NCI-H345 (cell line): ENCODE measurements at regions not wholly inside any gene's neighbourhood (a gene's known extent, or its start where the extent isn't known, plus 50 kb on each side); places are given as distances from the start of the nearest gene placed in this dataset.

ENCODE experiments used
- DNase-seq: peaks from one replicate; lab custom pipeline; 2025; lab: John Stamatoyannopoulos, UW

DNA sequence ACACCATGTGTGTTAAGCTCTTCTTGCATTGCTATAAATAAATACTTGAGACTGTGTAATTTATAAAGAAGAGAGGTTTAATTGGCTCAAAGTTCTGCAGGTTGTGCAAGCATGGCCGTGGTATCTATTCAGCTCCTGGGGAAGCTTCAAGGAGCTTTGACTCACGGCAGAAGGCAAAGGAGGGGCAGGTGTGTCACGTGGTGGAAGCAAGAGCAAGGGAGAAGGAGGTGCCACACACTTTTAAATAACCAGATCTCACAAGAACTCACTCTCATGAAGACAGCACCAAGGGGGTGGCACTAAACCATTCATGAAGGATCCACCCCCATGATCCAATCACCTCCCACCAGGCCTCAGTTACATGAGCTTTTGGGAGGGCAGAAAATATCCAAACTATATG is 193.7 kb downstream of the ERMARD start:
- no peak for DNase-seq

GRCh38 chr6:169944415-169944814 is 193.0 kb downstream of the ERMARD start:
- no peak for DNase-seq

DNA sequence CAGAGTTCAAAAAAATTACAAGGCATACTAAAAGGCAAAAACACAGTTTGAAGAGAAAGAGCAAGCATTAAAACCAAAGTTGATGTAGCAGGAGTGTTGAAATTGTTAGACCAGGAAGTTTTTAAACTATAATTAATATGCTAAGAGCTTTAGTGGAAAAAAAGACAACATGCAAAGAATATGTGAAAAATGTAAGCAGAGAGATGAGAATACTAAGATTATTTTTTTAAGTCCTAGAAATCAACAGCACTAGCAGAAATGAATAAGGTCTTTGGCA is 192.6 kb downstream of the ERMARD start:
- no peak for DNase-seq

GRCh38 chr6:169943241-169944060 is 192.0 kb downstream of the ERMARD start:
- DNase-seq, result no peak

GRCh38 chr6:169942173-169942572 is 190.8 kb downstream of the ERMARD start:
- DNase-seq, result no peak

GRCh38 chr6:169940481-169941271 is 189.3 kb downstream of the ERMARD start:
- DNase-seq, result no peak

DNA sequence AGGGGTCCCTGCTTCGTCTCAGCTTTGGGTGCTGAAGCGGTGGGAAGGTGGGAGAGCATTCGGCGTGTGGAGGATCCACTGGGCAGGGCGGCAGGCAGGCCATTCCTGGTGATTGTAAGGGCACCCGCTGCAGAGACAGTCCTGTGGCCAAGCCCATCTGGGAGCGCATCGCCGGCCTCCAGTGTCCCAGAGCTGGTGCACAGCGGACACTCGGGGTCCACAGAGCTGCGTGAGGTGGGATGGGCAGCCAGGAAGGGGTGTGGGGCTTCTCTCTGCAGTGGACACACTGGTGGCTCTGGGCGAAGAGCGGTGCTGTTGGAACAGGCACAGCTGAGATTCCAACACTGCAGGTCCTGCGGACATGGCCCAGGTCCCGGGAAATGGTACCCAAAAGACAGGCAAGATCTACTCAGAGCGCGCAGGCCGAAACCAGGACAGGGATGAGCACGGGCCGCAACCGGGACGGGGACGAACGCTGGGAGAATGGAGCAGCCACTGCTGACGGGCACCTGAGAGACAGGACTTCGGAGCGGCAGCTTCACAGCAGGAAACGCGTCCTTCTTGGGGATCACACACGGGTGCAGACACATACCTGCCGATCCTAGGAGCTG is 188.2 kb downstream of the ERMARD start:
- DNase-seq, result no peak

DNA sequence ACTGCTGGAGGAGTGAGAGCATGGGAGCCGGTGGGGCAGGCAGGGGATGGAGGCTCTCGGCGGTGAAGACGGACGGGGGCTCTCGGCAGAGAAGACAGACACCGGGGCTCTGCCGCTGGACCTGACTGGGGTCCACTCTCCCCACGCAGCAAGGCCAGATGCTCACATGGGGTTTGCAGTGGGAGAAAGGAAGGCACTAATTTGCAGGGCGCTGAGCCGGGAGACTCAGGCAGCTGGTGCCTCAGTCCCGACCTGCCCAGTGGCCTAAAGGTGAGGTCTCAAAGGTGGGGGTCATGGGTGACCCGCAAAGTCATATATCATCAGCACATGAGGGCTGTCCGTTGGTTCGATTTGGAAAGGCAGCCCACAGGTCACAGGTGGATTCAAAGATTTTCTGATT is 187.3 kb downstream of the ERMARD start:
- no peak for DNase-seq

DNA sequence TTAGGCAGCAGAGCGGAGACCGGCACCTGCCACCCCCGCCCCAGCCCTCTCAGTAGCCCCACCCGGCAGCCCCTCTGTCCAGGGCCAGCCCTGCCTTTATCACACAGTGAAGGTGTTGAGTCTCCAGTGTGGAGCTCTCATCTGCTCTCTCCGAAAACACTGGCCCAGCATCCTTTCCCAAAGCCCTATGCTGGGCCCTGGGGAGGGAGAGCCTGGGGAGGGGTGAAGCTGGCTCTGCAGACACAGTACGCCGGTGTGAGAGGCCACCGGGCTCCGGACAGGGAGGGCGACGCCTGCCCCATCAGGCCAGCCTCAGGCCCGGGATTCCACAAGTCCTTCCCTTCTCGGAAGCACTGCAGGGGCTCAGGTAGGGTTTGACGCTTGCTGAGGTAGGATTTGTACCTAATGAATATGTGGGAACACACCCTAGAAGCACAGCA is 186.9 kb downstream of the ERMARD start:
- DNase-seq, result no peak

DNA sequence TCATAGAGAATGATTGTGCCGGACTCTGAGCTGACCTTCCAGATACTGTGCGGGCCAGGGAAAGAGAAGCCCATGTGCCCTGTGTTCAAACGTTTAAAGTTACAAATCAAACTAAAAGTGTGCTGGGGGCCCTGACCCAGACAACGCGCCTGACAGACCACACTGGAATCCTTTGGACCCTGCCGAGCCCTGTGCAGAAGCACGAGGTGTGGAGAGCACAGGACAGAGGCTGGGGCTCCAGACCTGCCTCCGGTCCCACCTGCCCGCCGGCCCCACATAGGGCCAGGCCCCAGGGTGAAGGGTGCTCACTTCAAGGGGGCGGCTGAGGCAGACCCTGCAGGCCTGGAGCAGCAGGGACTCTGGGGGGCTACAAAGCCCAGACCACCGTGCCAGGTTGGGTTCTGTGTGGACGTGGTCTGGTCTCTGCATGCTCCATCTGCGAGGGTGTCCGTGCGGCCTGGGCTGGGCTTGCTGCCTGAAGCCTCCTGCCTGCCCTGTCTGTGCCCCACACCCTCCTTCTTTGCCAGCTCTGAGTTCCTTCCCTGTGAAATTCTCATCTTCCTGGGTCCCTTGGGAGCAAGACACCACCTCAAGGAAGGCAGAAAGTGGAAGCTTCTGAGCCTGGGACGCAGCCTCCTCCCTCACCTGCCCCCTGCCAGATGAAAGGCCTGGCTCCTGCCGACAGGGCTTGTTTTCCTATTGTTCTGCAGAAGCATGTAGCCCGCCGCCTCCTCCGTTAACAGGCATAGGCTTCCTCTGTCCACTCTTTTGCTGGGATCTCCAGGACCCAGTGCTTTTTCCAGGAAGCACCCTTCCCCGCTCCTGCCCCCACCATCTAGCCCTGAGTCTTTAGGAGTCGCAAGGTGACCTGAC is 186.2 kb downstream of the ERMARD start:
- DNase-seq, result no peak

DNA sequence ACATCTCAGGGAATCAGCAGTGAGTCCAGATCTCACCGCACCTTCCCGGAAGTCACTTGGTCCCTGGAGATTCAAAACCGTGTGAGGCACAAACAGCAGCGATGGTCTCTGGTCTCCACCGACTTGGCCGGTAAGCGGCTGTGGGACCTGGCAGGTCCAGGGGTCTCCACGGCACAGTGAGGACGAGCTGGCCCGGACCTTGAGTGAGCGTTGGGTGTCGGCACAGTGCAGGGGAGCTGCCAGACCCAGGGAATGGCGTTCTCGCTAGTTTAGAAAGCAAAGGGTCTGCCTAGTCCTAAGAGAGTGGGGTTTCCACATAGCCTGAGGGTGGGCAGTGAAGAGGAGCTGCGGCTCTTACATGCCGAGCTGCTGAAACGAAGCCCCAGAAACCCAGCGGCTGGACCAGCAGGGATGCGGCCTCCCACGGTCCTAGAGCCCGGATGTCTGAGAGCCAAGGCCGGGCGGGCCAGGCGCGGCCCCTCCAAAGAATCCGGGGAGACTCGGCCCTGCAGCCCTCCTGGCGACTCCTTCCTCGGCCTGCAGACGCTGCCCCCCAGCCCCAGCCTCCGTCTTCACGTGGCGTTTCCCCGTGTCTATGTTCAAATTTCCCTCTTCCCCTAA is 185.0 kb downstream of the ERMARD start:
- DNase-seq, result no peak

DNA sequence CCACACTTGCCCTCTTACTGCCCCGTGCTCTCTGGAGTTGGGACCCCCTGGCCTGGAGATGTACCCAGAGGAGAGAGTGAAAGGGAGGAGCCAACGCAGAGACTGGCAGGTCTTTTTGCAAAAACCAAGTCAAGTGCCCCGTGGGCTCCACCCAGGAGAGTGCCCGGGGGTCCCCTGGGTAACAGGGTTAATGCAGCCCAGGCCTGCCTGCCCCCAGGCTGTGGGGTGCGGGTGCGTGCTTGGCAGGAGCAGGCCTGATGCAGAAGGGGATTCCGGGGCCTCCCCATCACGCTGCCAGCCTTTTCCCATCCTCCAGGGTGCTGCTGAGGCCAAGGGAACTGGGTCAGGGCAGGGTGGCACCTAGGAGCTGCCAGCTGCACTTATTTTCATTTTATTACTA is 184.4 kb downstream of the ERMARD start:
- no peak for DNase-seq

DNA sequence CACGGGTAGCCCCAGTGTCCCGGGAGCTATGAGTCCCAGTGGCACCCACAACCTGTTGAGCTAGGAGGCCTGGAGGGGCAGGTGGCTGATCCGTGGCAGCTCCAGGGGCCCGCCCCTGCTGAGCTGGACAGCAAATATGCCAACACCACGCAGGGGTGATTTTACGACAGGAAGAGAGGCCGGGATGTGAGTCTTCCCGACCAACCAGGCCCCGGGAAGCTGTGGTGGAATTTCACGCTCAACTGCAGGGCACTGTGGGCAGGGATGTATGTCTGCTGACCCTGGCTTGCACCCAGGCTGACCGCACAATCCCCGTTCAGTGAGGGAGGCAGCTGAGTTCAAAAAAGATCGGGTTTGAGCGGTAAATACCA is 183.9 kb downstream of the ERMARD start:
- DNase-seq, result no peak

GRCh38 chr6:169934699-169935347 is 183.4 kb downstream of the ERMARD start:
- no peak for DNase-seq

DNA sequence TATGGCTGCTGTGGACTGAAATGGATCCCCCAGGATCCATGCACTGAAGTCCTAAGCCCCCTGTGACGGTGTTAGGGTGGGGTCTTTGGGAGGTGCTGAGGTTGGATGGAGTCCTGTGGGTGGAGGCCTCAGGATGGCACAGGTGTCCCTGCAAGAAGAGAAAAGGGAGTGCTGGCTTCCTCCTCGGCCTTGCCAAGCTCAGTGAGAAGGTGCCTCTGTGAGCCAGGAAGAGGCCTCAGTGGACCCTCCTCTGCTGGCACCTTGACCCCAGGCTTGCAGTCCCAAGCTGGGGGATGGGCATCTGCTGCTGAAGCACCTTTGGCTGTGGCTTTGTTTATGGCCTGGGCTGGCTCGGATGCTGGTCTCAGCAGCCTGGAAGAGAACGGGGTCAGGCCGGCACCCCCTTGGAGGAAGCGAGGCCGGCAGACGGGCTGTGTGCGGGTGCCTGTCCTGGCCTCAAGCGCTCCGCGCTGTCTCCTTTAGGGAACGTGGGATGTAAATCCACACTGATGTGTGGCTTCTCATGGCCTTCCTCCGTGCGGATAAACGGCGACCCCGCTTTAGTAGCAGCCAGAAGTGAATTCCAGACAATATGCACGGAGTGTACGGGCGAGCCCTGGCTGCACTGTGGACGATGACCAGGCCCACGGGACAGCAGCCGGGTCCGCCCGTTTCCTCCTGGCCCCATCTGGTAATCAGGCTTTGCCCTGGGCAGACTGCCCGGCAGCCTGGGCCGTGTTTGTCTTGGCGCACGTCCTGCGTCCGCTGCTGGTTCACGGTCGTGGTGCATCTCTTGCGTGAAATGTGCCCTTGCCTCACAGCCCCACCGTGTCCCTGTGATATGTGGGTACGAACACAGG is 182.6 kb downstream of the ERMARD start:
- no peak for DNase-seq

- no peak for DNase-seq
Measured at GRCh38 chr6:169933251-169933821, 181.9 kb downstream of the ERMARD start.

DNA sequence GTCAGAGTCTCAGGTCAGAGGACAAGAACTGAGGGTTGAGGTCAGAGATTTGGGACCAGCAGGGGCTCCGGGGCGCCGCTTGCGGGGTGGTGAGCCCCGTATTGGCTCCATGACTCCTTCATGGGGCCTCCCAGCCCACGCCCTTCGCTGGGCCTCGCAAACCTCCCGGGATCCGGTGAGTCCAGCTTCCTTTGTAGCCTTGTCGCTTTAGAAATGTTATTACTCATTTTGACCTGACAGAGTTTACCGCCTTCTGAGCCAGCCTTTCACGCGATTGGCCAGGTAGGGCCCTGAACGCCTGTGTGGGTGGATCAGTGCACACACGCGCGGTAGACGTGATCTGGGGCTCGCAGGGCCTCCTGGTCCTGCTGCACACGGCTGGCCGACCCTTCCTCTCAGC is 181.1 kb downstream of the ERMARD start:
- DNase-seq, result no peak

DNA sequence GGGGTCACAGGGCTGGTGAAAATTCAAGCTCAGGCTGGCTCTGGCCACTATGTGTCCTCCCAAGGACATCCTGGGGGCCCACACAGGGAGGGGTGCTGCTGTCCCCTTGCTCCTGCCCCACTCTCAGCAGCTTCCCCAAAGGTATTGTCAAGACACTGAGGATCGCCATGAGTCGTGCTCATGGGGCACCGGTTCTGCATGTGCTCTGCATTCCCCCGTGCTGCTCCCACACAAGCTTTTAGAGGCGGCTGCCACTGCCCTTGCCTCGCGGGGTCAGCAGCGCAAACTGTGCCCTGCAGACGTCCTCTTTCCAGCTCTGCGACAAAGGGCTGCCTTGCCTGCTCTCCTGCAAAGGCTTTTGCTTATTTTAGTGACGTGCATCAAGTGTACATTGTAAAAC is 179.8 kb downstream of the ERMARD start:
- no peak for DNase-seq

GRCh38 chr6:169930799-169931198 is 179.4 kb downstream of the ERMARD start:
- DNase-seq, result no peak

DNA sequence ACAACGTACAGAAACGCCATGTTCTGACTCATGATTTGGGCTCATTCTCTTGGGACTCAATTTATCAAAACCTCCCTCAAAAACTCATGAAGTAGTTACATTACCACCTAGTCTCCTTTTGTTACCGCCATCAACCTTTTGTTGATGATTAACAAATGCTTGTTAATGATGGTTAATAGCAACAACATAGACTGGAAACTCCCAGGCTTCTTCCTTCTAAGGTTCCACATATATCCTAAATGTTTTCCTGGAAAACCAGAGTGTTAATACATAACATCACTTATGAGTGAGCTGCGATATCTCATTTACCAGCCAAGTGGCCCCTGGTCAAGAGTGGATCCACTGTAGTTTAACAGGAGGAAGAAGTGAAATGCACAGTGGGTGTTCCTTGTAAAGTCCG is 176.3 kb downstream of the ERMARD start:
- DNase-seq, result no peak
